Erythroblast (primary cell): ENCODE measurements at regions not wholly inside any gene's neighbourhood (a gene's known extent, or its start where the extent isn't known, plus 50 kb on each side); places are given as distances from the start of the nearest gene placed in this dataset.

Experiments
- GATA1 ChIP-seq: IDR thresholded peaks from 2 replicates; pipeline ENCODE4 v1.6.1; 2011; ENCODE audit warnings: low read depth, mild to moderate bottlenecking, control low read depth, low read length, moderate library complexity
- POLR2A ChIP-seq: IDR thresholded peaks from 2 replicates; pipeline ENCODE4 v1.6.1; 2011; ENCODE audit warnings: mild to moderate bottlenecking, low read length

GRCh38 chr18:40678318-40678717 is 1276.7 kb upstream of the PIK3C3 start:
- TF ChIP-seq POLR2A (no peak), GATA1 (no peak)
